GM12891 (cell line): ENCODE measurements at regions not wholly inside any gene's neighbourhood (a gene's known extent, or its start where the extent isn't known, plus 50 kb on each side); places are given as distances from the start of the nearest gene placed in this dataset.
"Not testable (repeated sequence)": the region's sequence is repeated elsewhere in the genome, so short reads cannot be mapped to it uniquely, and the experiment has no call there.

Experiments used
- POLR2A ChIP-seq: IDR thresholded peaks from 2 replicates; pipeline ENCODE4 v1.6.1; 2011; ENCODE audit warnings: low read depth, low read length, control low read depth
- POLR2AphosphoS5 ChIP-seq: IDR thresholded peaks from 2 replicates; pipeline ENCODE4 v1.6.1; 2011; ENCODE audit warnings: low read depth, low read length, control low read depth
- TAF1 ChIP-seq: IDR thresholded peaks from 2 replicates; pipeline ENCODE4 v1.6.1; 2011; ENCODE audit warnings: low read depth, low read length, control low read depth

DNA sequence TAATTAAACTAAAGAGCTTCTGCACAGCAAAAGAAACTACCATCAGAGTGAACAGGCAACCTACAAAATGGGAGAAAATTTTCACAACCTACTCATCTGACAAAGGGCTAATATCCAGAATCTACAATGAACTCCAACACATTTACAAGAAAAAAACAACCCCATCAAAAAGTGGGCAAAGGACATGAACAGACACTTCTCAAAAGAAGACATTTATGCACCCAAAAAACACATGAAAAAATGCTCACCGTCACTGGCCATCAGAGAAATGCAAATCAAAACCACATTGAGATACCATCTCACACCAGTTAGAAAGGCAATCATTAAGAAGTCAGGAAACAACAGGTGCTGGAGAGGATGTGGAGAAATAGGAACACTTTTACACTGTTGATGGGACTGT lies 247.6 kb downstream of the FZD1 start:
- not testable (repeated sequence) for TF ChIP-seq TAF1, POLR2AphosphoS5, POLR2A
